WTC11 (cell line): ENCODE measurements at regions not wholly inside any gene's neighbourhood (a gene's known extent, or its start where the extent isn't known, plus 50 kb on each side); places are given as distances from the start of the nearest gene placed in this dataset.

Experiments used
- ATAC-seq: fragments of 200-7000 bp; cut with Tn5 transposase; 2 replicates; pipeline ENCODE4 v1.10.0; 2021; ENCODE audit warnings: mild to moderate bottlenecking, moderate library complexity
- CTCF ChIA-PET: fragments of 300-600 bp; sonication (Branson Sonifier 250); formaldehyde crosslinking; loops from one replicate; lab custom pipeline; 2021; ENCODE audit warnings: antibody characterized with exemption; lab: Charles Lee
- POLR2A ChIA-PET: fragments of 350-600 bp; sonication (Branson Sonifier 250); formaldehyde crosslinking; loops from one replicate; lab custom pipeline; 2021; ENCODE audit warnings: antibody characterized with exemption; lab: Charles Lee
- DNase-seq: peaks from one replicate; pipeline ENCODE4 v3.0.0; 2021; ENCODE audit warnings: low spot score
- H3K27ac Mint-ChIP-seq: 2 replicates; pipeline ENCODE4 v1.8.0; 2021; ENCODE audit warnings: mixed read lengths
- H3K27me3 Mint-ChIP-seq: 2 replicates; pipeline ENCODE4 v1.8.0; 2021; ENCODE audit warnings: low read depth, mild to moderate bottlenecking, moderate library complexity, mixed read lengths
- H3K36me3 Mint-ChIP-seq: 2 replicates; pipeline ENCODE4 v1.8.0; 2021; ENCODE audit warnings: mixed read lengths
- H3K4me1 Mint-ChIP-seq: 2 replicates; pipeline ENCODE4 v1.8.0; 2022; ENCODE audit warnings: mixed read lengths
- H3K4me3 Mint-ChIP-seq: 2 replicates; pipeline ENCODE4 v1.8.0; 2021; ENCODE audit warnings: mild to moderate bottlenecking, moderate library complexity, mixed read lengths
- H3K9me3 Mint-ChIP-seq: 2 replicates; pipeline ENCODE4 v1.8.0; 2021; ENCODE audit warnings: mixed read lengths
- ATF1 ChIP-seq: sonication (generic); formaldehyde crosslinking; IDR thresholded peaks from 2 replicates; pipeline ENCODE4 v1.8.1; 2023; ENCODE audit warnings: mild to moderate bottlenecking, moderate library complexity, missing genetic modification reagents
- CREB1 ChIP-seq: sonication (generic); formaldehyde crosslinking; IDR thresholded peaks from 2 replicates; pipeline ENCODE4 v1.8.0; 2023; ENCODE audit warnings: mild to moderate bottlenecking, missing genetic modification reagents
- CTCF ChIP-seq: fragments of 200-600 bp; IDR thresholded peaks from 2 replicates; pipeline ENCODE4 v1.8.0; 2022; ENCODE audit warnings: antibody characterized with exemption
- ELF4 ChIP-seq: sonication (generic); formaldehyde crosslinking; IDR thresholded peaks from 2 replicates; pipeline ENCODE4 v1.8.1; 2022; ENCODE audit warnings: low read depth, mild to moderate bottlenecking, moderate library complexity, missing genetic modification reagents
- FOXK1 ChIP-seq: sonication (generic); formaldehyde crosslinking; IDR thresholded peaks from 2 replicates; pipeline ENCODE4 v1.8.0; 2022; ENCODE audit warnings: mild to moderate bottlenecking, moderate library complexity, missing genetic modification reagents
- FOXP4 ChIP-seq: sonication (generic); formaldehyde crosslinking; IDR thresholded peaks from 2 replicates; pipeline ENCODE4 v1.8.0; 2022; ENCODE audit warnings: mild to moderate bottlenecking, missing genetic modification reagents
- HMGA2 ChIP-seq: fragments of 250-450 bp; sonication (Bioruptor Pico); IDR thresholded peaks from 2 replicates; pipeline ENCODE4 v1.4.0; 2021; ENCODE audit warnings: mild to moderate bottlenecking, moderate library complexity
- JUN ChIP-seq: sonication (generic); formaldehyde crosslinking; IDR thresholded peaks from 2 replicates; pipeline ENCODE4 v1.8.0; 2023; ENCODE audit warnings: mild to moderate bottlenecking, missing genetic modification reagents
- MYBL2 ChIP-seq: sonication (generic); formaldehyde crosslinking; IDR thresholded peaks from 2 replicates; pipeline ENCODE4 v1.8.1; 2023; ENCODE audit warnings: mild to moderate bottlenecking, moderate library complexity, missing genetic modification reagents
- NFATC4 ChIP-seq: fragments of 250-450 bp; sonication (Bioruptor Pico); IDR thresholded peaks from 2 replicates; pipeline ENCODE4 v1.9.0; 2021; ENCODE audit warnings: mild to moderate bottlenecking
- NFE2L1 ChIP-seq: sonication (generic); formaldehyde crosslinking; IDR thresholded peaks from 2 replicates; pipeline ENCODE4 v1.8.1; 2023; ENCODE audit warnings: missing genetic modification reagents
- NR2C2 ChIP-seq: sonication (generic); formaldehyde crosslinking; IDR thresholded peaks from 2 replicates; pipeline ENCODE4 v1.8.0; 2022; ENCODE audit warnings: mild to moderate bottlenecking, missing genetic modification reagents
- NR3C1 ChIP-seq: sonication (generic); formaldehyde crosslinking; conservative IDR thresholded peaks from 2 replicates; pipeline ENCODE4 v1.8.1; 2023; ENCODE audit warnings: low read depth, mild to moderate bottlenecking, missing genetic modification reagents
- SMAD3 ChIP-seq: sonication (generic); formaldehyde crosslinking; IDR thresholded peaks from 2 replicates; pipeline ENCODE4 v1.8.0; 2022; ENCODE audit warnings: missing genetic modification reagents, mild to moderate bottlenecking, borderline replicate concordance
- SMAD4 ChIP-seq: sonication (generic); formaldehyde crosslinking; IDR thresholded peaks from 2 replicates; pipeline ENCODE4 v1.8.0; 2022; ENCODE audit warnings: mild to moderate bottlenecking, missing genetic modification reagents
- SP1 ChIP-seq: sonication (generic); formaldehyde crosslinking; conservative IDR thresholded peaks from 2 replicates; pipeline ENCODE4 v1.8.1; 2022; ENCODE audit warnings: missing genetic modification reagents
- TEAD1 ChIP-seq: sonication (generic); formaldehyde crosslinking; IDR thresholded peaks from 2 replicates; pipeline ENCODE4 v1.8.0; 2022; ENCODE audit warnings: mild to moderate bottlenecking, missing genetic modification reagents
- ZNF263 ChIP-seq: sonication (generic); formaldehyde crosslinking; IDR thresholded peaks from 2 replicates; pipeline ENCODE4 v1.8.1; 2022; ENCODE audit warnings: low read depth, mild to moderate bottlenecking, moderate library complexity, missing genetic modification reagents
- ZNF317 ChIP-seq: sonication (generic); formaldehyde crosslinking; IDR thresholded peaks from 2 replicates; pipeline ENCODE4 v1.8.1; 2023; ENCODE audit warnings: low read depth, mild to moderate bottlenecking, moderate library complexity, missing genetic modification reagents, borderline replicate concordance
- ZNF416 ChIP-seq: fragments of 250-450 bp; sonication (Bioruptor Pico); IDR thresholded peaks from 2 replicates; pipeline ENCODE4 v1.9.0; 2021; ENCODE audit warnings: mild to moderate bottlenecking, inconsistent platforms
- ZNF671 ChIP-seq: fragments of 250-450 bp; sonication (Bioruptor Pico); IDR thresholded peaks from 2 replicates; pipeline ENCODE4 v1.8.0; 2021; ENCODE audit warnings: mild to moderate bottlenecking
- TF ChIP-seq, protein P1 (sequence below): sonication (generic); formaldehyde crosslinking; conservative IDR thresholded peaks from 2 replicates; pipeline ENCODE4 v1.8.1; 2022; ENCODE audit warnings: mild to moderate bottlenecking, missing genetic modification reagents
- TF ChIP-seq, protein P2 (sequence below): sonication (generic); formaldehyde crosslinking; IDR thresholded peaks from 2 replicates; pipeline ENCODE4 v1.8.0; 2023; ENCODE audit warnings: missing genetic modification reagents, mild to moderate bottlenecking, borderline replicate concordance
- TF ChIP-seq, protein P3 (sequence below): sonication (generic); formaldehyde crosslinking; IDR thresholded peaks from 2 replicates; pipeline ENCODE4 v1.8.1; 2023; ENCODE audit warnings: mild to moderate bottlenecking, moderate library complexity, missing genetic modification reagents
- TF ChIP-seq, protein P4 (sequence below): sonication (generic); formaldehyde crosslinking; IDR thresholded peaks from 2 replicates; pipeline ENCODE4 v1.8.1; 2023; ENCODE audit warnings: mild to moderate bottlenecking, missing genetic modification reagents, moderate library complexity

GRCh38 chr21:16584756-16585155 lies 855.0 kb downstream of the USP25 start:
- CTCF ChIA-PET: no interaction called here
- H3K36me3 Mint-ChIP-seq: no peaks in the 10 kb centered on the region
- POLR2A ChIA-PET: no interaction called here

GRCh38 chr21:16585896-16586295 lies 856.1 kb downstream of the USP25 start:
- H3K9me3 Mint-ChIP-seq: no peaks in the 10 kb centered on the region
- ChIA-PET POLR2A (no interaction called here), CTCF (no interaction called here)
- 0 out of 2 replicates have a peak, but pooled peaks cover 3% of the 10 kb centered on the region for H3K4me1 Mint-ChIP-seq
- H3K4me3 Mint-ChIP-seq: no peak overlapping the region
- DNase-seq: no peak
- no peak overlapping the region for H3K27ac Mint-ChIP-seq
- H3K36me3 Mint-ChIP-seq: no peaks in the 10 kb centered on the region
- no peaks in the 10 kb centered on the region for H3K27me3 Mint-ChIP-seq
- ATAC-seq: no peak
- TF ChIP-seq NFATC4 (CRISPR knock-in tag): no peak
- TF ChIP-seq NR3C1 (CRISPR knock-in tag): no peak
- TF ChIP-seq HMGA2 (CRISPR knock-in tag): no peak
- TF ChIP-seq, protein P1, sequence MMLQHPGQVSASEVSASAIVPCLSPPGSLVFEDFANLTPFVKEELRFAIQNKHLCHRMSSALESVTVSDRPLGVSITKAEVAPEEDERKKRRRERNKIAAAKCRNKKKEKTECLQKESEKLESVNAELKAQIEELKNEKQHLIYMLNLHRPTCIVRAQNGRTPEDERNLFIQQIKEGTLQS (CRISPR knock-in tag): no peak
- no peak for TF ChIP-seq SP1
- TF ChIP-seq ZNF263: no peak
- TF ChIP-seq JUN (CRISPR knock-in tag): no peak
- TF ChIP-seq, protein P2, sequence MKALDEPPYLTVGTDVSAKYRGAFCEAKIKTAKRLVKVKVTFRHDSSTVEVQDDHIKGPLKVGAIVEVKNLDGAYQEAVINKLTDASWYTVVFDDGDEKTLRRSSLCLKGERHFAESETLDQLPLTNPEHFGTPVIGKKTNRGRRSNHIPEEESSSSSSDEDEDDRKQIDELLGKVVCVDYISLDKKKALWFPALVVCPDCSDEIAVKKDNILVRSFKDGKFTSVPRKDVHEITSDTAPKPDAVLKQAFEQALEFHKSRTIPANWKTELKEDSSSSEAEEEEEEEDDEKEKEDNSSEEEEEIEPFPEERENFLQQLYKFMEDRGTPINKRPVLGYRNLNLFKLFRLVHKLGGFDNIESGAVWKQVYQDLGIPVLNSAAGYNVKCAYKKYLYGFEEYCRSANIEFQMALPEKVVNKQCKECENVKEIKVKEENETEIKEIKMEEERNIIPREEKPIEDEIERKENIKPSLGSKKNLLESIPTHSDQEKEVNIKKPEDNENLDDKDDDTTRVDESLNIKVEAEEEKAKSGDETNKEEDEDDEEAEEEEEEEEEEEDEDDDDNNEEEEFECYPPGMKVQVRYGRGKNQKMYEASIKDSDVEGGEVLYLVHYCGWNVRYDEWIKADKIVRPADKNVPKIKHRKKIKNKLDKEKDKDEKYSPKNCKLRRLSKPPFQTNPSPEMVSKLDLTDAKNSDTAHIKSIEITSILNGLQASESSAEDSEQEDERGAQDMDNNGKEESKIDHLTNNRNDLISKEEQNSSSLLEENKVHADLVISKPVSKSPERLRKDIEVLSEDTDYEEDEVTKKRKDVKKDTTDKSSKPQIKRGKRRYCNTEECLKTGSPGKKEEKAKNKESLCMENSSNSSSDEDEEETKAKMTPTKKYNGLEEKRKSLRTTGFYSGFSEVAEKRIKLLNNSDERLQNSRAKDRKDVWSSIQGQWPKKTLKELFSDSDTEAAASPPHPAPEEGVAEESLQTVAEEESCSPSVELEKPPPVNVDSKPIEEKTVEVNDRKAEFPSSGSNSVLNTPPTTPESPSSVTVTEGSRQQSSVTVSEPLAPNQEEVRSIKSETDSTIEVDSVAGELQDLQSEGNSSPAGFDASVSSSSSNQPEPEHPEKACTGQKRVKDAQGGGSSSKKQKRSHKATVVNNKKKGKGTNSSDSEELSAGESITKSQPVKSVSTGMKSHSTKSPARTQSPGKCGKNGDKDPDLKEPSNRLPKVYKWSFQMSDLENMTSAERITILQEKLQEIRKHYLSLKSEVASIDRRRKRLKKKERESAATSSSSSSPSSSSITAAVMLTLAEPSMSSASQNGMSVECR (CRISPR knock-in tag): no peak
- TF ChIP-seq TEAD1 (CRISPR knock-in tag): no peak
- no peak for TF ChIP-seq NFE2L1 (CRISPR knock-in tag)
- no peak for TF ChIP-seq NR2C2 (CRISPR knock-in tag)
- TF ChIP-seq ZNF416: no peak
- no peak for TF ChIP-seq CTCF
- TF ChIP-seq MYBL2 (CRISPR knock-in tag): no peak

More at GRCh38 chr21:16584756-16585155, 855.0 kb downstream of the USP25 start:
- Mint-ChIP-seq H3K4me1 (0 out of 2 replicates have a peak, but pooled peaks cover 3% of the 10 kb centered on the region), H3K27ac (no peak overlapping the region), H3K9me3 (no peaks in the 10 kb centered on the region), H3K4me3 (no peak overlapping the region), H3K27me3 (no peaks in the 10 kb centered on the region)
- TF ChIP-seq ATF1 (CRISPR knock-in tag): no peak
- TF ChIP-seq, protein P1 (CRISPR knock-in tag): no peak
- no peak for TF ChIP-seq SMAD3 (CRISPR knock-in tag)
- TF ChIP-seq SP1: no peak
- no peak for TF ChIP-seq ZNF317 (CRISPR knock-in tag)
- no peak for TF ChIP-seq NFATC4 (CRISPR knock-in tag)
- TF ChIP-seq, protein P3, sequence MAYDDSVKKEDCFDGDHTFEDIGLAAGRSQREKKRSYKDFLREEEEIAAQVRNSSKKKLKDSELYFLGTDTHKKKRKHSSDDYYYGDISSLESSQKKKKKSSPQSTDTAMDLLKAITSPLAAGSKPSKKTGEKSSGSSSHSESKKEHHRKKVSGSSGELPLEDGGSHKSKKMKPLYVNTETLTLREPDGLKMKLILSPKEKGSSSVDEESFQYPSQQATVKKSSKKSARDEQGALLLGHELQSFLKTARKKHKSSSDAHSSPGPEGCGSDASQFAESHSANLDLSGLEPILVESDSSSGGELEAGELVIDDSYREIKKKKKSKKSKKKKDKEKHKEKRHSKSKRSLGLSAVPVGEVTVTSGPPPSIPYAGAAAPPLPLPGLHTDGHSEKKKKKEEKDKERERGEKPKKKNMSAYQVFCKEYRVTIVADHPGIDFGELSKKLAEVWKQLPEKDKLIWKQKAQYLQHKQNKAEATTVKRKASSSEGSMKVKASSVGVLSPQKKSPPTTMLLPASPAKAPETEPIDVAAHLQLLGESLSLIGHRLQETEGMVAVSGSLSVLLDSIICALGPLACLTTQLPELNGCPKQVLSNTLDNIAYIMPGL: no peak
- no peak for TF ChIP-seq ZNF671 (CRISPR knock-in tag)
- TF ChIP-seq CREB1 (CRISPR knock-in tag): no peak
- no peak for TF ChIP-seq FOXK1 (CRISPR knock-in tag)
- no peak for TF ChIP-seq FOXP4 (CRISPR knock-in tag)
- TF ChIP-seq, protein P4, sequence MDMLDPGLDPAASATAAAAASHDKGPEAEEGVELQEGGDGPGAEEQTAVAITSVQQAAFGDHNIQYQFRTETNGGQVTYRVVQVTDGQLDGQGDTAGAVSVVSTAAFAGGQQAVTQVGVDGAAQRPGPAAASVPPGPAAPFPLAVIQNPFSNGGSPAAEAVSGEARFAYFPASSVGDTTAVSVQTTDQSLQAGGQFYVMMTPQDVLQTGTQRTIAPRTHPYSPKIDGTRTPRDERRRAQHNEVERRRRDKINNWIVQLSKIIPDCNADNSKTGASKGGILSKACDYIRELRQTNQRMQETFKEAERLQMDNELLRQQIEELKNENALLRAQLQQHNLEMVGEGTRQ: no peak
- TF ChIP-seq ELF4 (CRISPR knock-in tag): no peak
- no peak for TF ChIP-seq SMAD4 (CRISPR knock-in tag)
- DNase-seq: no peak
- ATAC-seq: no peak
